ENCODE measurements at regions not wholly inside any gene's neighbourhood (a gene's known extent, or its start where the extent isn't known, plus 50 kb on each side); places are given as distances from the start of the nearest gene placed in this dataset.
"Not testable (repeated sequence)": the region's sequence is repeated elsewhere in the genome, so short reads cannot be mapped to it uniquely, and the experiment has no call there.

- DNase-seq (ENCODE audit: low spot score) = no peak
Measured at GRCh38 chr16:5215901-5216300, 118.3 kb upstream of the EEF2KMT start.

- DNase-seq (ENCODE audit: low spot score) = no peak
Measured at GRCh38 chr16:5214466-5214865, 116.9 kb upstream of the EEF2KMT start.

GRCh38 chr16:5212501-5212900 lies 114.9 kb upstream of the EEF2KMT start:
- DNase-seq (ENCODE audit: low spot score) = not testable (repeated sequence)

GRCh38 chr16:5207862-5208498 lies 110.4 kb upstream of the EEF2KMT start:
- DNase-seq (ENCODE audit: low spot score) = peak; percentile 56

- no peak for DNase-seq (ENCODE audit: low spot score)
Measured at GRCh38 chr16:5207001-5207523, 109.5 kb upstream of the EEF2KMT start.

GRCh38 chr16:5206331-5206990 lies 108.9 kb upstream of the EEF2KMT start:
- no peak for DNase-seq (ENCODE audit: low spot score)

GRCh38 chr16:5205361-5206040 lies 107.9 kb upstream of the EEF2KMT start:
- no peak for DNase-seq (ENCODE audit: low spot score)

- DNase-seq (ENCODE audit: low spot score) = not testable (repeated sequence)
Measured at GRCh38 chr16:5203675-5204074, 106.1 kb upstream of the EEF2KMT start.

- DNase-seq (ENCODE audit: low spot score) = no peak
Measured at GRCh38 chr16:5200123-5200522, 102.5 kb upstream of the EEF2KMT start.

- no peak for DNase-seq (ENCODE audit: low spot score)
Measured at GRCh38 chr16:5196204-5196603, 98.6 kb upstream of the EEF2KMT start.

- DNase-seq (ENCODE audit: low spot score) = no peak
Measured at GRCh38 chr16:5193861-5194260, 96.3 kb upstream of the EEF2KMT start.

GRCh38 chr16:5188989-5189352 lies 91.4 kb upstream of the EEF2KMT start:
- no peak for DNase-seq (ENCODE audit: low spot score)

GRCh38 chr16:5188318-5188988 lies 90.9 kb upstream of the EEF2KMT start:
- no peak for DNase-seq (ENCODE audit: low spot score)

GRCh38 chr16:5187402-5187952 lies 89.9 kb upstream of the EEF2KMT start:
- DNase-seq (ENCODE audit: low spot score) = no peak

GRCh38 chr16:5186381-5186903 lies 88.8 kb upstream of the EEF2KMT start:
- DNase-seq (ENCODE audit: low spot score) = no peak

- DNase-seq (ENCODE audit: low spot score) = no peak
Measured at GRCh38 chr16:5176505-5176904, 78.9 kb upstream of the EEF2KMT start.

- DNase-seq (ENCODE audit: low spot score) = no peak
Measured at GRCh38 chr16:5175266-5175665, 77.7 kb upstream of the EEF2KMT start.

- DNase-seq (ENCODE audit: low spot score) = no peak
Measured at GRCh38 chr16:5166486-5166885, 68.9 kb upstream of the EEF2KMT start.

- DNase-seq (ENCODE audit: low spot score) = not testable (repeated sequence)
Measured at GRCh38 chr16:5165429-5165828, 67.8 kb upstream of the EEF2KMT start.

- DNase-seq (ENCODE audit: low spot score) = not testable (repeated sequence)
Measured at GRCh38 chr16:5162801-5163200, 65.2 kb upstream of the EEF2KMT start.

- DNase-seq (ENCODE audit: low spot score) = not testable (repeated sequence)
Measured at GRCh38 chr16:5161888-5162287, 64.3 kb upstream of the EEF2KMT start.

GRCh38 chr16:5160010-5160409 lies 62.4 kb upstream of the EEF2KMT start:
- not testable (repeated sequence) for DNase-seq (ENCODE audit: low spot score)

Measured in RKO (cell line).